Mesendoderm (in vitro differentiated cells): ENCODE measurements at regions not wholly inside any gene's neighbourhood (a gene's known extent, or its start where the extent isn't known, plus 50 kb on each side); places are given as distances from the start of the nearest gene placed in this dataset.
A peak's percentile ranks its signal among the peaks of the same experiment; 100 is the strongest.

Experiments
- DNase-seq: peaks from one replicate; pipeline ENCODE4 v3.0.0; 2013
- H2AK5ac ChIP-seq: 2 replicates; pipeline ENCODE4 v1.6.1; 2013; ENCODE audit warnings: low read length, inconsistent platforms
- H2BK120ac ChIP-seq: 2 replicates; pipeline ENCODE4 v1.6.1; 2013; ENCODE audit warnings: low read depth, mild to moderate bottlenecking, low read length, moderate library complexity, mixed read lengths
- H2BK15ac ChIP-seq: replicated peaks from 2 replicates; pipeline ENCODE4 v1.6.1; 2013; ENCODE audit warnings: low read depth, mild to moderate bottlenecking, moderate library complexity
- H2BK5ac ChIP-seq: 2 replicates; pipeline ENCODE4 v1.6.1; 2013; ENCODE audit warnings: low read length, inconsistent platforms
- H3K18ac ChIP-seq: 2 replicates; pipeline ENCODE4 v1.6.1; 2013; ENCODE audit warnings: mild to moderate bottlenecking, low read length, mixed read lengths
- H3K23ac ChIP-seq: one replicate; pipeline ENCODE4 v1.6.1; 2013; ENCODE audit warnings: low read length
- H3K27ac ChIP-seq: 2 replicates; pipeline ENCODE4 v1.5.1; 2013; ENCODE audit warnings: low read depth, mild to moderate bottlenecking, inconsistent platforms, low read length, moderate library complexity
- H3K27me3 ChIP-seq: 2 replicates; pipeline ENCODE4 v1.6.1; 2013; ENCODE audit warnings: low read length, control low read depth, mild to moderate bottlenecking, inconsistent platforms; ENCODE audit not compliant: insufficient read depth, poor library complexity
- H3K36me3 ChIP-seq: 2 replicates; pipeline ENCODE4 v1.6.1; 2013; ENCODE audit warnings: low read length, inconsistent platforms; ENCODE audit not compliant: control insufficient read depth, insufficient read depth
- H3K4ac ChIP-seq: one replicate; pipeline ENCODE4 v1.6.1; 2013; ENCODE audit warnings: low read depth, mild to moderate bottlenecking, low read length, moderate library complexity
- H3K4me1 ChIP-seq: 2 replicates; pipeline ENCODE4 v1.6.1; 2013; ENCODE audit warnings: low read depth, low read length, inconsistent platforms; ENCODE audit not compliant: control insufficient read depth
- H3K4me2 ChIP-seq: 2 replicates; pipeline ENCODE4 v1.6.1; 2013; ENCODE audit warnings: low read length
- H3K4me3 ChIP-seq: 2 replicates; pipeline ENCODE4 v1.5.1; 2013; ENCODE audit warnings: mild to moderate bottlenecking, low read length
- H3K56ac ChIP-seq: one replicate; pipeline ENCODE4 v1.6.1; 2013; ENCODE audit warnings: low read length
- H3K79me1 ChIP-seq: 2 replicates; pipeline ENCODE4 v1.6.1; 2013; ENCODE audit warnings: low read length, inconsistent platforms
- H3K79me2 ChIP-seq: 2 replicates; pipeline ENCODE4 v1.6.1; 2013; ENCODE audit warnings: mild to moderate bottlenecking, low read length; ENCODE audit not compliant: control insufficient read depth, insufficient read depth
- H3K9ac ChIP-seq: 2 replicates; pipeline ENCODE4 v1.6.1; 2013; ENCODE audit warnings: low read length, inconsistent platforms
- H4K5ac ChIP-seq: one replicate; pipeline ENCODE4 v1.6.1; 2013; ENCODE audit warnings: low read length
- H4K8ac ChIP-seq: one replicate; pipeline ENCODE4 v1.6.1; 2013; ENCODE audit warnings: low read depth, mild to moderate bottlenecking, control low read depth, low read length, moderate library complexity
- WGBS: extraction: QIAGEN DNeasy Blood & Tissue Kit; methylation state at CpG from one replicate; pipeline ENCODE4 v1.1.7; 2013; ENCODE audit warnings: low lambda C conversion rate, missing lambda C conversion rate; ENCODE audit not compliant: insufficient coverage; ENCODE audit errors: extremely low coverage; 5-methylcytosine and 5-hydroxymethylcytosine counted together

GRCh38 chr12:128178966-128179365 is 88.0 kb upstream of the TMEM132C start:
- no peak overlapping the region for H2BK15ac ChIP-seq
- H3K79me1 ChIP-seq: no peaks in the 10 kb centered on the region
- no CpG with 5 or more reads among the region's 3 CpGs for WGBS
- H2BK120ac ChIP-seq: no peak overlapping the region
- H3K4ac ChIP-seq: no peak overlapping the region
- DNase-seq: peak; percentile 13
- H3K4me1 ChIP-seq: no peaks in the 10 kb centered on the region
- H3K27me3 ChIP-seq: no peaks in the 10 kb centered on the region
- no peaks in the 10 kb centered on the region for H3K79me2 ChIP-seq
- H3K9ac ChIP-seq: no peak overlapping the region
- no peak overlapping the region for H3K27ac ChIP-seq
- no peak overlapping the region for H4K8ac ChIP-seq
- no peak overlapping the region for H3K4me2 ChIP-seq
- H3K4me3 ChIP-seq: no peak overlapping the region
- H3K36me3 ChIP-seq: no peaks in the 10 kb centered on the region
- H4K5ac ChIP-seq: no peak overlapping the region
- H2BK5ac ChIP-seq: no peak overlapping the region
- H3K23ac ChIP-seq: no peak overlapping the region
- no peak overlapping the region for H3K56ac ChIP-seq
- no peak overlapping the region for H2AK5ac ChIP-seq
- H3K18ac ChIP-seq: no peak overlapping the region

- Histone ChIP-seq H4K5ac (no peak overlapping the region), H2BK5ac (no peak overlapping the region), H3K27me3 (no peaks in the 10 kb centered on the region), H3K27ac (no peak overlapping the region), H3K79me2 (no peaks in the 10 kb centered on the region), H3K56ac (no peak overlapping the region), H3K79me1 (no peaks in the 10 kb centered on the region), H2AK5ac (no peak overlapping the region), H3K9ac (no peak overlapping the region), H3K4me2 (no peak overlapping the region), H3K4me1 (no peaks in the 10 kb centered on the region), H3K18ac (no peak overlapping the region), H2BK15ac (no peak overlapping the region), H3K4me3 (no peak overlapping the region), H2BK120ac (no peak overlapping the region), H3K23ac (no peak overlapping the region), H3K4ac (no peak overlapping the region), H4K8ac (no peak overlapping the region), H3K36me3 (no peaks in the 10 kb centered on the region)
- no peak for DNase-seq
- WGBS: no CpG with 5 or more reads among the region's 1 CpG
These were observed 86.8 kb upstream of the TMEM132C start for GRCh38 chr12:128180166-128180565.

DNA sequence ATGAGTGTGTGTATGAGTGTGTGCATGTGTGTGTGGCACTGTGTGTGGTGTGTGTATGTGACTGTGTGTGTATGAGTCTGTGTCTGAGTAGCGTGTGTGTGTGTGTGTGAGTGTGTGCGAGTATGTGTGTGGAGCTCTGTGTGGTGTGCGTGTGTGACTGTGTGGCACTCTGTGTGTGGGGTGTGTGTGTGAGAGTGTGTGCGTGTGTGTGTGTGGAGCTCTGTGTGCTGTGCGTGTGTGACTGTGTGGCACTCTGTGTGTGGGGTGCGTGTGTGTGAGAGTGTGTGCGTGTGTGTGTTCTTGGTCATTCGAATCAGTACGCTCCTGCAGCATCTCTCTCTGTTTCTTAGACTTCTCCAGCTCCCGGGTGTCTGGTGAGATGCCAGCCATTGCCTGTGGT is 76.9 kb upstream of the TMEM132C start:
- Histone ChIP-seq H3K4me1 (no peaks in the 10 kb centered on the region), H3K4ac (no peak overlapping the region), H2BK120ac (no peak overlapping the region), H4K5ac (no peak overlapping the region), H3K18ac (no peak overlapping the region), H3K56ac (no peak overlapping the region), H3K27ac (no peak overlapping the region), H2BK5ac (no peak overlapping the region), H2AK5ac (no peak overlapping the region), H3K23ac (no peak overlapping the region), H2BK15ac (no peak overlapping the region), H3K36me3 (no peaks in the 10 kb centered on the region), H3K9ac (no peak overlapping the region), H3K27me3 (no peaks in the 10 kb centered on the region), H3K79me1 (no peaks in the 10 kb centered on the region), H3K79me2 (no peaks in the 10 kb centered on the region), H3K4me2 (no peak overlapping the region), H3K4me3 (no peak overlapping the region), H4K8ac (no peak overlapping the region)
- WGBS: no CpG with 5 or more reads among the region's 10 CpGs
- no peak for DNase-seq

GRCh38 chr12:128190614-128191013 is 76.4 kb upstream of the TMEM132C start:
- peak; percentile 56 for DNase-seq
- H2BK15ac ChIP-seq: no peak overlapping the region

GRCh38 chr12:128191380-128191779 is 75.6 kb upstream of the TMEM132C start:
- peak; percentile 29 for DNase-seq
- H2BK15ac ChIP-seq: no peak overlapping the region

More at GRCh38 chr12:128190614-128191013, 76.4 kb upstream of the TMEM132C start:
- no CpG with 5 or more reads among the region's 16 CpGs for WGBS
- H3K9ac ChIP-seq: no peak overlapping the region
- H3K18ac ChIP-seq: no peak overlapping the region
- no peaks in the 10 kb centered on the region for H3K36me3 ChIP-seq
- H3K4ac ChIP-seq: no peak overlapping the region
- no peak overlapping the region for H4K8ac ChIP-seq
- no peaks in the 10 kb centered on the region for H3K4me1 ChIP-seq
- no peak overlapping the region for H3K27ac ChIP-seq
- no peaks in the 10 kb centered on the region for H3K27me3 ChIP-seq
- no peak overlapping the region for H3K4me3 ChIP-seq
- no peak overlapping the region for H3K23ac ChIP-seq
- no peaks in the 10 kb centered on the region for H3K79me1 ChIP-seq
- H4K5ac ChIP-seq: no peak overlapping the region
- no peak overlapping the region for H2BK5ac ChIP-seq
- H3K79me2 ChIP-seq: no peaks in the 10 kb centered on the region
- no peak overlapping the region for H2BK120ac ChIP-seq
- no peak overlapping the region for H3K56ac ChIP-seq
- no peak overlapping the region for H2AK5ac ChIP-seq
- no peak overlapping the region for H3K4me2 ChIP-seq

GRCh38 chr12:128204711-128205110 is 62.3 kb upstream of the TMEM132C start:
- no peak overlapping the region for H3K4ac ChIP-seq
- no peaks in the 10 kb centered on the region for H3K27me3 ChIP-seq
- no peak overlapping the region for H2BK120ac ChIP-seq
- no peaks in the 10 kb centered on the region for H3K4me1 ChIP-seq
- H3K4me3 ChIP-seq: no peak overlapping the region
- H2AK5ac ChIP-seq: no peak overlapping the region
- no peak overlapping the region for H4K5ac ChIP-seq
- no peaks in the 10 kb centered on the region for H3K36me3 ChIP-seq
- H4K8ac ChIP-seq: no peak overlapping the region
- H3K27ac ChIP-seq: no peak overlapping the region
- WGBS: no CpG with 5 or more reads among the region's 7 CpGs
- H2BK15ac ChIP-seq: no peak overlapping the region
- no peaks in the 10 kb centered on the region for H3K79me1 ChIP-seq
- H2BK5ac ChIP-seq: no peak overlapping the region
- DNase-seq: no peak
- H3K9ac ChIP-seq: no peak overlapping the region
- H3K23ac ChIP-seq: no peak overlapping the region
- no peak overlapping the region for H3K18ac ChIP-seq
- no peaks in the 10 kb centered on the region for H3K79me2 ChIP-seq
- H3K56ac ChIP-seq: no peak overlapping the region
- H3K4me2 ChIP-seq: no peak overlapping the region

More at GRCh38 chr12:128191380-128191779, 75.6 kb upstream of the TMEM132C start:
- Histone ChIP-seq H3K4me1 (no peaks in the 10 kb centered on the region), H2AK5ac (no peak overlapping the region), H3K27ac (no peak overlapping the region), H3K79me1 (no peaks in the 10 kb centered on the region), H2BK5ac (no peak overlapping the region), H3K27me3 (no peaks in the 10 kb centered on the region), H3K56ac (no peak overlapping the region), H3K18ac (no peak overlapping the region), H3K79me2 (no peaks in the 10 kb centered on the region), H2BK120ac (no peak overlapping the region), H3K9ac (no peak overlapping the region), H3K4ac (no peak overlapping the region), H3K36me3 (no peaks in the 10 kb centered on the region), H3K4me2 (no peak overlapping the region), H4K5ac (no peak overlapping the region), H3K23ac (no peak overlapping the region), H4K8ac (no peak overlapping the region), H3K4me3 (no peak overlapping the region)
- WGBS: no CpG with 5 or more reads among the region's 14 CpGs
